Psoas muscle (tissue), 7 donors: ENCODE measurements at regions not wholly inside any gene's neighbourhood (a gene's known extent, or its start where the extent isn't known, plus 50 kb on each side); places are given as distances from the start of the nearest gene placed in this dataset.

ENCODE experiments used
- ATAC-seq, 4 donors: fragments of 200-7000 bp; cut with Tn5 transposase; one replicate each; pipeline ENCODE4 v1.9.1; 2020; ENCODE audit warnings: moderate library complexity in 3 of 4, mild to moderate bottlenecking in 2 of 4
- DNase-seq, 2 donors: peaks; one replicate each; pipeline ENCODE4 v3.0.0-alpha.2; 2020
- H3K27ac ChIP-seq: fragments of 200-600 bp; one replicate; pipeline ENCODE4 v1.8.0; 2022
- H3K27me3 ChIP-seq, 3 donors: fragments of 200-600 bp in 1 of 3; one replicate each; pipeline versions ENCODE4 v1.6.1 to v1.8.0; 2013 to 2022; ENCODE audit warnings: low read length in 2 of 3, mild to moderate bottlenecking in 2 of 3, moderate library complexity in 1 of 3; ENCODE audit not compliant: insufficient read depth in 3 of 3
- H3K36me3 ChIP-seq, 2 donors: fragments of 200-600 bp in 1 of 2; one replicate each; pipeline versions ENCODE4 v1.6.1 to v1.8.0; 2013 to 2022; ENCODE audit warnings: low read depth in 1 of 2, mild to moderate bottlenecking in 1 of 2, moderate library complexity in 1 of 2; ENCODE audit not compliant: insufficient read depth in 1 of 2
- H3K4me1 ChIP-seq: fragments of 200-600 bp; one replicate; pipeline ENCODE4 v1.8.0; 2022
- H3K4me3 ChIP-seq: fragments of 200-600 bp; one replicate; pipeline ENCODE4 v1.8.0; 2022; ENCODE audit warnings: mild to moderate bottlenecking
- H3K9me3 ChIP-seq: fragments of 200-600 bp; one replicate; pipeline ENCODE4 v1.8.0; 2022
- WGBS, 3 donors: extraction: QIAGEN DNeasy Blood & Tissue Kit; methylation state at CpG; one replicate each; pipeline versions ENCODE4 v1.1.6 to v1.1.7; 2013; 5-methylcytosine and 5-hydroxymethylcytosine counted together
- intact Hi-C, 2 donors: fragments of 100-400 bp; cut with DNase I; formaldehyde crosslinking; loops; one replicate each; pipeline versions ENCODE4 v1.11.0 to v1.14.2; 2022
- TF ChIP-seq, protein P1 (sequence below): fragments of 200-600 bp; IDR thresholded peaks from one replicate; pipeline ENCODE4 v1.8.0; 2022; ENCODE audit warnings: antibody characterized with exemption
- donor health status: healthy with polysubstance abuse.
- donor health status: DM: no; HTN: no; CAD: no; lungs with moderate emphysema.
- donor health status: Bipolar disorder and iron deficiency.
- donor health status: healthy.
- donor health status: DM: yes; HTN: yes; CAD: no.
- donor health status: DM: no; HTN: no; CAD: no.
- donor health status: DM: yes; HTN: yes; CAD: no.

DNA sequence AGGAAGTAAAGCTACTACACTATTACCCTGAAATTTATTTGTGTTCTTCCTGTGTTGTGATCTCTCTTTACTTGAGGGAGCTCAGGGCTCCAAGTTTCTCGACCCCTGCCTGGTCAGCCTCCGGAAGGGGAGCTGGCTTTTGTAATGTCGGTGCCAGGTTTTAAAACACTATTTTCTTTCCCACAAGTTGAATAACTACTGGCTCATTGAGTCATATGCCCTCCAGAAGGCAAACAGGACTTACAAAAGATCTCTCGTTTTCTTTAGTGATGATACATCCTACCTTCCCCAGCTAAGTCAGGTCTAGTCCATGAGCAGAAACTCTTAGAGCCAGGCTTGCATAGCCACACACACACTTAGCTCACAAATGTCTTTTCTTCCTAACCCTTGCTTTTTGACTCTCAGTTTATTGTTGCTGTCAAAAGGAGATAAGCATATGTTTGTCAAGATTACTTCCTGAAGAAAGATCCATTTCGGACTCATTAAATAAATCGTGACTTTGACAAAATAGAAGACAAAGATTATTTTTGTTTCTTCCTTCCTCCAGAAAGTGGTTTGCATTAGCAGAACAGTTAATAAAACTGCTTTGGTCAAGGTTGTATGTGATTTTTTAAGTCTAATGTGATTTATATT lies 209.8 kb upstream of the FLRT2 start:
- no peaks in the 10 kb centered on the region for H3K36me3 ChIP-seq
- H3K27me3 ChIP-seq: no peaks in the 10 kb centered on the region
- TF ChIP-seq, protein P1, sequence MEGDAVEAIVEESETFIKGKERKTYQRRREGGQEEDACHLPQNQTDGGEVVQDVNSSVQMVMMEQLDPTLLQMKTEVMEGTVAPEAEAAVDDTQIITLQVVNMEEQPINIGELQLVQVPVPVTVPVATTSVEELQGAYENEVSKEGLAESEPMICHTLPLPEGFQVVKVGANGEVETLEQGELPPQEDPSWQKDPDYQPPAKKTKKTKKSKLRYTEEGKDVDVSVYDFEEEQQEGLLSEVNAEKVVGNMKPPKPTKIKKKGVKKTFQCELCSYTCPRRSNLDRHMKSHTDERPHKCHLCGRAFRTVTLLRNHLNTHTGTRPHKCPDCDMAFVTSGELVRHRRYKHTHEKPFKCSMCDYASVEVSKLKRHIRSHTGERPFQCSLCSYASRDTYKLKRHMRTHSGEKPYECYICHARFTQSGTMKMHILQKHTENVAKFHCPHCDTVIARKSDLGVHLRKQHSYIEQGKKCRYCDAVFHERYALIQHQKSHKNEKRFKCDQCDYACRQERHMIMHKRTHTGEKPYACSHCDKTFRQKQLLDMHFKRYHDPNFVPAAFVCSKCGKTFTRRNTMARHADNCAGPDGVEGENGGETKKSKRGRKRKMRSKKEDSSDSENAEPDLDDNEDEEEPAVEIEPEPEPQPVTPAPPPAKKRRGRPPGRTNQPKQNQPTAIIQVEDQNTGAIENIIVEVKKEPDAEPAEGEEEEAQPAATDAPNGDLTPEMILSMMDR: no peak
- no peaks in the 10 kb centered on the region for H3K4me1 ChIP-seq
- intact Hi-C loops: no loop called here
- H3K27ac ChIP-seq: no peak overlapping the region
- DNase-seq (no peak), ATAC-seq (no peak)
- 48 to 58% (median 55%) methylated on average over 6 of the region's 6 CpGs for WGBS, 3 donors
- H3K9me3 ChIP-seq: no peaks in the 10 kb centered on the region
- H3K4me3 ChIP-seq: no peak overlapping the region

DNA sequence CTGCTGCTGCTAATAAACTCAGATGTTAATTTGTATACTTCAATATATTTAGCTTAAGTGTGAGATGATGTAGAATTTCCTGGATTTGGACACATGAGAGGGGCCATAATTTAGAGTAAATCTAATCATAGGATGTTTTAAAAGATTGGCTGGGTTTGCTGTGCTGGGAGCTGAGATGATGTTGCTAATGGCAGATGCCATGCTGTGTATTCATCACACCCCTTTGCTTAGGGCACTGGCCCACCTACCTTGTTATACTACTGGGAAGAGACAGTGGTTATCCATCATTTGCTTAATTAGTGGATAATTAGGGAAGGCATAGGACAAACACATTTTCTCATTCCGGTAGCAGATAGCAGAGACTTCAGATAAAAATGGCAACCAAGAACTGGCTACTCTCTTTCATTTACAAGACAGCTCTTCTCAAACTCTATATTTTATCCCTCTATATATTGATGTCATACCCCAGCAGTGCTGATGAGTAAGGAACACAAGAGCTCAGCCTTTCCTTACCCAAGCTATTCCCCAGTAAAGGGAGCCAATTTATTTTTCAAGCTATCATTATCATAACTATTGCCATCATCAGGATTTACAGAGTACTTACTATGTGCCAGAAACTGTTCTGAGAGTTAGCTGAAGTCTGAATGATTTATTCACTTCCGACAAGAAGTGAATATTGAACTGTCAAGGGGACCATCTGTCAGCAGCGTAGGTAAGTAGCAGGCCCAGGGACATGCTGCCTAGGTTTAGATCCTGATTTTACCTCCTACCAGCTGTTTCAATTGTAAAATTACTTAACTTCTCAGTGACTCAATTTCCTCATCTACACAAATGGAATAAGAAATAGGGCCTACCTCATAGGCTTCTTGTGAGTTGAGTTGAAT lies 204.6 kb upstream of the FLRT2 start:
- WGBS, 3 donors: 89 to 93% (median 91%) methylated on average over 3 of the region's 3 CpGs
- Histone ChIP-seq H3K27me3 (no peaks in the 10 kb centered on the region), H3K9me3 (no peaks in the 10 kb centered on the region), H3K4me1 (no peaks in the 10 kb centered on the region), H3K27ac (no peak overlapping the region), H3K4me3 (no peak overlapping the region), H3K36me3 (no peaks in the 10 kb centered on the region)
- intact Hi-C loops: no loop called here
- TF ChIP-seq, protein P1: no peak
- no peak for ATAC-seq
- DNase-seq: no peak

DNA sequence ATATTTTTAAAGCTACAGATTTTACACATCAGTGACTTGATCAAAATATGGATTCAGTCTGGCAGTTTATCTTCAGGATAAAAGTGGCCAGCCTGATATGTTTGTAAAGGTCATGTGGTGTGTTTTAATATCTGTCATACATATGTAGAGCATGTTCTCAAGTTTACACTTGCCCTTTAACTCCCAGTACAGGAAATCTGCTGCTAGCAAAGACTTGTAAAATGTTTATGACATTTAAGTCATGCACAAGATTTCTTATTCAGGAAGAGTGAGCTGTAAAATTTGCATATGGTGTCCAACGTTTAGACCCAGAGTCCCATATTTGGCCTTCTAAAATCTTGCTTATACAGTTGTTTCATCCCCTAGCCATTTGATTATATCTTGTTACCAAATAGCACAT lies 197.5 kb upstream of the FLRT2 start:
- intact Hi-C loops: no loop called here
- WGBS, 3 donors: 37 to 51% (median 39%) methylated on average over 1 of the region's 1 CpG
- TF ChIP-seq, protein P1: no peak

DNA sequence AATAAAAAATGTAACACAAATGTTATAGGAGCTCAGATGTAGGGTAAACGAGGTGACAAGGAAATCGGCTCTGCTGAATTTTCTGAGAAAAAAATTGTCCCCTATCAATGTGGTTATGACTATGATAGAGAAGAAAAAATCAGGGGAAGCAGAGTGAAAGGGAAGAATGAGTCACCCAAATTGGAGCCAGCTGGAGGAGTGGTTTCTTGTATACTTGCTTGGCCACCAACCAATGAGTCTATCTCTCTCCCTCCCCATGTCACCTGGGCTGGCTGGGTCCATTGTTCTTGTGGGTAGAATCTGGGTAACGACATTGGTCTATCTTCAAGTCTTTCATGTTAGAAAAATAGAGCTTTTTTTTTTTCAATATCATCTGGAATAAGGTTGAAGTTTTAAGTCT lies 196.6 kb upstream of the FLRT2 start:
- no peaks in the 10 kb centered on the region for H3K27me3 ChIP-seq
- TF ChIP-seq, protein P1: no peak
- no peak overlapping the region for H3K4me3 ChIP-seq
- intact Hi-C loops: no loop called here
- ATAC-seq (no peak), DNase-seq (no peak)
- WGBS, 3 donors: 89 to 93% (median 90%) methylated on average over 3 of the region's 3 CpGs
- H3K4me1 ChIP-seq: no peaks in the 10 kb centered on the region
- no peak overlapping the region for H3K27ac ChIP-seq
- H3K9me3 ChIP-seq: no peaks in the 10 kb centered on the region
- no peaks in the 10 kb centered on the region for H3K36me3 ChIP-seq

More for the DNA sequence above, 197.5 kb upstream of the FLRT2 start:
- ATAC-seq: no peak
- no peak for DNase-seq
- no peak overlapping the region for H3K27ac ChIP-seq
- no peaks in the 10 kb centered on the region for H3K36me3 ChIP-seq
- H3K4me1 ChIP-seq: no peaks in the 10 kb centered on the region
- H3K27me3 ChIP-seq: no peaks in the 10 kb centered on the region
- H3K9me3 ChIP-seq: no peaks in the 10 kb centered on the region
- no peak overlapping the region for H3K4me3 ChIP-seq
